ENCODE measurements at regions not wholly inside any gene's neighbourhood (a gene's known extent, or its start where the extent isn't known, plus 50 kb on each side); places are given as distances from the start of the nearest gene placed in this dataset.

DNA sequence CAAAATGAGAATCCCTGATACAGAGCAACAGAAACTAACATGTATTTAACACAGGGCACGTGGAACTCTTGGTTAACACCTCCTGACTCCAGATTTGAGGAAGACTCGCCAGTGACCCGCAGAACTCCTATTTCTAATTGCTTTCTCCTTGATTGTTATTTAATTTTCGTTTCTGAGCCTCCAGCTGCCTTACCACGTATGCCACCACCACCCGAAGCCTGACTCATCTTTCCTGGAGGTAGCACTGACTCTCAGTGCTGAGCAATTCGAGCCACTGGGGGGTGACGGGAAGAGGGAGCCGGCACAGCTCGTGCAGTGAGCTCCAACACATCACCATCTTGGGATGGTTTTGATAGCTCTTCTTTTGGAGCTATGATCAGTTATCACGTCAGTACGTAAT is 273.9 kb upstream of the MGMT start:
- peaks cover 0 to 2% (median 1%) of the 10 kb centered on the region in 11 donors for H3K9me3 Mint-ChIP-seq
- intact Hi-C loops (cut with micrococcal nuclease): no loop called here

DNA sequence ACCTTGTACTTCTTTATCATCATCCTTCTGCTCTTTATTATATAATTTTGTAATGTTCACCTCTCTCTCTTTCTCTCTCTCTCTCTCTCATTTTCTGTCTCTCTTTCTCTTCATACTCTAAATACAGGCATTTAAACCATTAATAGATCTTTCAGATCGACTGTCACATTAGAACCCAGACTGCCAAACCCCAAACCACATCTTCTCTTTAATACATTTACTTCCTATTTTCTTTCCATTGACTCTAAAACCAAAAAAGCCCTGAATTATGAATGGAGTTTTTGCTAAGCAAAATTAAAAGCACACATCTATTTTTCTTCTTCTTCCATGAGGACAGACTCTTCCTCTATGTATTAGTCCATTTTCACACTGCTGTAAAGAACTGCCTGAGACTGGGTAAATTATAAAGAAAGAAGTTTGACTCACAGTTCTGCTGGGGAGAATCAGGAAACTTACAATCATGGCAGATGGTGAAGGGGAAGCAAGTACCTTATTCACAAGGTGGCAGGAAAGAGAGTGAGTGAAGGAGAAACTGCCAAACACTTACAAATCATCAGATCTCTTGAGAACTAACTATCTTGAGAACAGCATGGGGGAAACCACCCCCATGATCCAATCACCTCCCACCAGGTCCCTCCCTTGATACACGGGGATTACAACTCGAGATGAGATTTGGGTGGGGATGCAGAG is 272.7 kb upstream of the MGMT start:
- H3K4me1 Mint-ChIP-seq: peaks cover 0 to 10% (median 6%) of the 10 kb centered on the region in 7 donors
- Histone ChIP-seq H3K27me3 (ENCODE audit: control insufficient read depth in 2 of 2, insufficient read depth in 2 of 2, low read length in 2 of 2) (no peaks in the 10 kb centered on the region), H3K27ac (ENCODE audit: low read depth, low read length) (no peak overlapping the region), H3K4me3 (ENCODE audit: low read length) (no peak overlapping the region), H3K9me3 (ENCODE audit: control insufficient read depth in 2 of 3, low read length in 3 of 3) (no peaks in the 10 kb centered on the region), H3K4me1 (ENCODE audit: control insufficient read depth in 2 of 2, insufficient read depth in 2 of 2, low read length in 2 of 2) (no peaks in the 10 kb centered on the region), H3K36me3 (ENCODE audit: control insufficient read depth in 2 of 3, insufficient read depth in 3 of 3, low read length in 3 of 3) (no peaks in the 10 kb centered on the region)
- intact Hi-C loops (cut with micrococcal nuclease): no loop called here
- peaks cover 0 to 17% (median 12%) of the 10 kb centered on the region in 5 donors for H3K27me3 Mint-ChIP-seq
- ChIA-PET CTCF (no interaction called here), POLR2A (no interaction called here)
- DNase-seq (no peak), ATAC-seq (no peak)
- no peak overlapping the region for H3K27ac Mint-ChIP-seq
- H3K4me3 Mint-ChIP-seq: no peak overlapping the region
- peaks cover 0 to 2% (median 0%) of the 10 kb centered on the region in 11 donors for H3K9me3 Mint-ChIP-seq
- no peaks in the 10 kb centered on the region for H3K36me3 Mint-ChIP-seq

More for the DNA sequence above, 273.9 kb upstream of the MGMT start:
- H3K4me3 Mint-ChIP-seq: no peak overlapping the region
- no peaks in the 10 kb centered on the region for H3K9me3 ChIP-seq (ENCODE audit: control insufficient read depth in 2 of 3, low read length in 3 of 3)
- ChIA-PET POLR2A (interaction anchor here (0.9 kb wide), 1 partner anchor 155 kb away, joined by 3 read pairs; no protein-coding TSS in a partner anchor), CTCF (no interaction called here)
- H3K27ac Mint-ChIP-seq: no peak overlapping the region
- H3K4me1 ChIP-seq (ENCODE audit: control insufficient read depth in 2 of 2, insufficient read depth in 2 of 2, low read length in 2 of 2): no peaks in the 10 kb centered on the region
- peaks cover 0 to 22% (median 12%) of the 10 kb centered on the region in 5 donors for H3K27me3 Mint-ChIP-seq
- H3K27me3 ChIP-seq (ENCODE audit: control insufficient read depth in 2 of 2, insufficient read depth in 2 of 2, low read length in 2 of 2): no peaks in the 10 kb centered on the region
- no peak overlapping the region for H3K27ac ChIP-seq (ENCODE audit: low read depth, low read length)
- no peaks in the 10 kb centered on the region for H3K36me3 ChIP-seq (ENCODE audit: control insufficient read depth in 2 of 3, insufficient read depth in 3 of 3, low read length in 3 of 3)
- no peaks in the 10 kb centered on the region for H3K36me3 Mint-ChIP-seq
- no peak for ATAC-seq
- peaks cover 0 to 10% (median 6%) of the 10 kb centered on the region in 7 donors for H3K4me1 Mint-ChIP-seq
- no peak overlapping the region for H3K4me3 ChIP-seq (ENCODE audit: low read length)
- no peak for DNase-seq

DNA sequence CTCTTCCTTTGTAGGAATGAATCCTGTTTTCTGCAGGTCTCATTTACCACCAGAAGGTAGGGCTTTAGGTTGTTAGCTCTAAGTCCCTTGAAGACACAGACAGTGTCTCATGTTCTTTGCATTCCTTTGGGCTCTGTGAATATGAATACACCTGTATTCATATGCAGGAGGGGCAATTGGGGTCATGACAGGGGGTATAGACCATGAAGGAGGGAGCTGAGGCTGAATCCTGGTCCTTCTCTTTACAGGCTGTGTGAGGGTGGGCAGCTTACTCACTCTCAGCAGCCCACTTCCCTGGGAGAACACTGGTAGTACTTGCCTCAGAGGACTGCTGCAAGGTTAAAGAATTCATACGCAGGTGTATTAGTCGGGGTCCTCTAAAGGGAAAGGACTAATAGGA is 267.2 kb upstream of the MGMT start:
- intact Hi-C loops (cut with micrococcal nuclease): no loop called here
- Mint-ChIP-seq H3K36me3 (peaks cover 0 to 4% (median 0%) of the 10 kb centered on the region in 5 donors), H3K27ac (no peak overlapping the region), H3K4me3 (no peak overlapping the region), H3K9me3 (peaks cover 0 to 5% (median 0%) of the 10 kb centered on the region in 11 donors), H3K4me1 (no peaks in the 10 kb centered on the region), H3K27me3 (peaks cover 0 to 6% (median 0%) of the 10 kb centered on the region in 5 donors)
- ChIA-PET CTCF (no interaction called here), POLR2A (interaction anchor here (1.1 kb wide), 1 partner anchor 88 kb away, joined by 5 read pairs; no protein-coding TSS in a partner anchor)
- no peaks in the 10 kb centered on the region for H3K36me3 ChIP-seq (ENCODE audit: control insufficient read depth in 2 of 3, insufficient read depth in 3 of 3, low read length in 3 of 3)
- H3K4me3 ChIP-seq (ENCODE audit: low read length): no peak overlapping the region
- no peak for ATAC-seq
- no peaks in the 10 kb centered on the region for H3K9me3 ChIP-seq (ENCODE audit: control insufficient read depth in 2 of 3, low read length in 3 of 3)
- DNase-seq: no peak
- no peaks in the 10 kb centered on the region for H3K27me3 ChIP-seq (ENCODE audit: control insufficient read depth in 2 of 2, insufficient read depth in 2 of 2, low read length in 2 of 2)
- H3K4me1 ChIP-seq (ENCODE audit: control insufficient read depth in 2 of 2, insufficient read depth in 2 of 2, low read length in 2 of 2): no peaks in the 10 kb centered on the region
- H3K27ac ChIP-seq (ENCODE audit: low read depth, low read length): no peak overlapping the region

DNA sequence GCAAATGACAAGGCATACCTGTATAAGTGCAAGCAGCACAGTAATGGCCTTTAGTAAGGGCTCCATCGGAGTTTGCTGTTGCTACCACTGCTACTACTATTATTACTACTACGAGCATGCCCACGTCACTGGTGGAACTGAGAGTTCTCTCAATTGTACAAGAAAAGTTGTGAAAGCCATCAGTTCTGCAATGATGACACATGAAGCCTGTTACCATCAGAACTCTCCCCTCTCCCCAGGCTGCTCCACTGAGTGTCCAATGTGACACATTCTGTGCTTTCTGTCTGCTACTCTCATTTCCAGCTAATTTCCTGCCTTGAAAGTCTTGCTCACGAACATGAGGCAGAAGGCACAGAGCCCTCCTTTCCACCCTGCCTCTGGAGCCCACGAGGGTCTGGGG is 263.2 kb upstream of the MGMT start:
- Mint-ChIP-seq H3K27me3 (peaks cover 0 to 6% (median 0%) of the 10 kb centered on the region in 5 donors), H3K4me1 (no peaks in the 10 kb centered on the region), H3K4me3 (no peak overlapping the region), H3K27ac (no peak overlapping the region), H3K36me3 (peaks cover 0 to 4% (median 0%) of the 10 kb centered on the region in 5 donors), H3K9me3 (peaks cover 0 to 5% (median 0%) of the 10 kb centered on the region in 11 donors)
- CTCF ChIA-PET: no interaction called here
- Histone ChIP-seq H3K9me3 (ENCODE audit: control insufficient read depth in 2 of 3, low read length in 3 of 3) (no peaks in the 10 kb centered on the region), H3K27me3 (ENCODE audit: control insufficient read depth in 2 of 2, insufficient read depth in 2 of 2, low read length in 2 of 2) (no peaks in the 10 kb centered on the region), H3K27ac (ENCODE audit: low read depth, low read length) (no peak overlapping the region), H3K4me3 (ENCODE audit: low read length) (no peak overlapping the region), H3K4me1 (ENCODE audit: control insufficient read depth in 2 of 2, insufficient read depth in 2 of 2, low read length in 2 of 2) (no peaks in the 10 kb centered on the region), H3K36me3 (ENCODE audit: control insufficient read depth in 2 of 3, insufficient read depth in 3 of 3, low read length in 3 of 3) (no peaks in the 10 kb centered on the region)
- DNase-seq: no peak
- no peak for ATAC-seq
- intact Hi-C loops (cut with micrococcal nuclease): no loop called here
- POLR2A ChIA-PET: no interaction called here

DNA sequence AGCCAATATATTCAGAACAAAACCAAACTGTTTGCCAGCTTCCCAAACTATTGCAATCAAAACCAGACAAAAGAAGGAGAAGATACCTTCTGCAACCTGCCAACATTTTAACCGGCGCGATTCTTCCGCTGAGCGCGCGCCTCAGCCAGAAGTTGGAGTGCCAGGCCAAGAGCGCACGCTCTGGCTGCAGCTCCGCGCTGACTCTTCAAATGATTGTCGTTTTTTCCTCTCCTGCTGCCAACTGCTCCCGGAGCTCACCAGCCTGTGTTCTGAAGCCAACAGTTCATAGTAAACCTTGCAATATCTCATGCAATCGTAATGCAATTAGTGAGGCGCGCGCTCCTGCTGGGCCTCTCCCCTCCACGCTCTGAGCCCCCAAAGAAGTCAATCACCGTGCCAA is 259.7 kb upstream of the MGMT start:
- Histone ChIP-seq H3K27me3 (ENCODE audit: control insufficient read depth in 2 of 2, insufficient read depth in 2 of 2, low read length in 2 of 2) (no peaks in the 10 kb centered on the region), H3K4me1 (ENCODE audit: control insufficient read depth in 2 of 2, insufficient read depth in 2 of 2, low read length in 2 of 2) (no peaks in the 10 kb centered on the region), H3K27ac (ENCODE audit: low read depth, low read length) (no peak overlapping the region), H3K4me3 (ENCODE audit: low read length) (no peak overlapping the region), H3K9me3 (ENCODE audit: control insufficient read depth in 2 of 3, low read length in 3 of 3) (no peaks in the 10 kb centered on the region), H3K36me3 (ENCODE audit: control insufficient read depth in 2 of 3, insufficient read depth in 3 of 3, low read length in 3 of 3) (no peaks in the 10 kb centered on the region)
- ChIA-PET POLR2A (no interaction called here), CTCF (no interaction called here)
- Mint-ChIP-seq H3K27me3 (peaks cover 0 to 9% (median 1%) of the 10 kb centered on the region in 5 donors), H3K9me3 (peaks cover 0 to 5% (median 0%) of the 10 kb centered on the region in 11 donors), H3K4me3 (no peak overlapping the region), H3K36me3 (peaks cover 0 to 4% (median 0%) of the 10 kb centered on the region in 5 donors), H3K27ac (no peak overlapping the region), H3K4me1 (no peaks in the 10 kb centered on the region)
- ATAC-seq: no peak
- no peak for DNase-seq
- intact Hi-C loops (cut with micrococcal nuclease): no loop called here

DNA sequence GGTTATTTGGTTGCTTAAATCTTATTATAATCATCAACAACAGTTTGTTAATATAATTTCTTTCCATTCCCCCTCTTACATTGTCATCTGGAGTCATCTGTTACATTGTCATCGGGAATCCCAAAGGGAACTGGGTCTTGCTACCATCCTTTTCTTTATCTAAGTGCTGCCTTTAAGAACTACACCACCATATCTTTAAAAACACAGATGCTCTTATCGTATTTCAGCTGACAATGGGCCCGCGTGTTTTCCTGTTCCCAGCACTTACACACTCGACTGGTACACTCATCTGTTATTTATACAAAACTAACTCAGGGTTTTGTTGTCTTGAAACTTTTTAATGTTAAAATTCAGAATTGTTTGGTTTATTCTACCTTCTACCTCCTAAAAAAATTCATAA is 256.2 kb upstream of the MGMT start:
- no peak overlapping the region for H3K27ac Mint-ChIP-seq
- DNase-seq: no peak
- ATAC-seq: no peak
- H3K36me3 ChIP-seq (ENCODE audit: control insufficient read depth in 2 of 3, insufficient read depth in 3 of 3, low read length in 3 of 3): no peaks in the 10 kb centered on the region
- intact Hi-C loops (cut with micrococcal nuclease): no loop called here
- peaks cover 0 to 16% (median 10%) of the 10 kb centered on the region in 5 donors for H3K27me3 Mint-ChIP-seq
- no peaks in the 10 kb centered on the region for H3K4me1 ChIP-seq (ENCODE audit: control insufficient read depth in 2 of 2, insufficient read depth in 2 of 2, low read length in 2 of 2)
- no peaks in the 10 kb centered on the region for H3K4me1 Mint-ChIP-seq
- H3K9me3 ChIP-seq (ENCODE audit: control insufficient read depth in 2 of 3, low read length in 3 of 3): no peaks in the 10 kb centered on the region
- H3K9me3 Mint-ChIP-seq: peaks cover 0 to 7% (median 2%) of the 10 kb centered on the region in 11 donors
- no peaks in the 10 kb centered on the region for H3K36me3 Mint-ChIP-seq
- CTCF ChIA-PET: no interaction called here
- POLR2A ChIA-PET: no interaction called here
- H3K4me3 ChIP-seq (ENCODE audit: low read length): no peak overlapping the region
- no peak overlapping the region for H3K27ac ChIP-seq (ENCODE audit: low read depth, low read length)
- H3K4me3 Mint-ChIP-seq: no peak overlapping the region
- no peaks in the 10 kb centered on the region for H3K27me3 ChIP-seq (ENCODE audit: control insufficient read depth in 2 of 2, insufficient read depth in 2 of 2, low read length in 2 of 2)

DNA sequence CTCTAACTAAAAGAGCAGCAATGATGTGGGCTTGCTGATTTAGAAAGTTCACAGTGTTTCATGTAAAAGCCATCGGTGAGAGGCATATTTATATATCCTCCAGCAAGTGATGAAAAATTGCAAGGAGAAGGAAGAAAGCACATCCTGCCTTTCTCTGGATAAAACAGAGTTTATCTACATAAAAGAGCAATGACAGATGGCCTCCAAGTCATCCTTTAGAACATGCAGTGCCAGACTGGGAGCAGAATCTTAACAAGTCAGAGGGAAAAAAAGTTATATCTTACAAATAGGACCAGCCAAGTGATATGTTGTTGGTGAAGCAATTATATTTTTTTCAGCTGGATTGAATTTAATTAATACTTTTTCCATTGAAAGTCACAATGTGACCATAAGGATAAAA is 253.8 kb upstream of the MGMT start:
- Histone ChIP-seq H3K36me3 (ENCODE audit: control insufficient read depth in 2 of 3, insufficient read depth in 3 of 3, low read length in 3 of 3) (no peaks in the 10 kb centered on the region), H3K27ac (ENCODE audit: low read depth, low read length) (no peak overlapping the region), H3K4me1 (ENCODE audit: control insufficient read depth in 2 of 2, insufficient read depth in 2 of 2, low read length in 2 of 2) (no peaks in the 10 kb centered on the region), H3K9me3 (ENCODE audit: control insufficient read depth in 2 of 3, low read length in 3 of 3) (no peaks in the 10 kb centered on the region), H3K4me3 (ENCODE audit: low read length) (no peak overlapping the region), H3K27me3 (ENCODE audit: control insufficient read depth in 2 of 2, insufficient read depth in 2 of 2, low read length in 2 of 2) (no peaks in the 10 kb centered on the region)
- peaks cover 0 to 1% (median 0%) of the 10 kb centered on the region in 7 donors for H3K4me1 Mint-ChIP-seq
- peaks cover 0 to 10% (median 2%) of the 10 kb centered on the region in 11 donors for H3K9me3 Mint-ChIP-seq
- ATAC-seq (no peak), DNase-seq (no peak)
- peaks cover 0 to 16% (median 10%) of the 10 kb centered on the region in 5 donors for H3K27me3 Mint-ChIP-seq
- ChIA-PET POLR2A (no interaction called here), CTCF (no interaction called here)
- H3K36me3 Mint-ChIP-seq: peaks cover 0 to 4% (median 0%) of the 10 kb centered on the region in 5 donors
- no peak overlapping the region for H3K27ac Mint-ChIP-seq
- H3K4me3 Mint-ChIP-seq: no peak overlapping the region
- intact Hi-C loops (cut with micrococcal nuclease): no loop called here
